Smooth muscle cell (in vitro differentiated cells): ENCODE measurements at regions not wholly inside any gene's neighbourhood (a gene's known extent, or its start where the extent isn't known, plus 50 kb on each side); places are given as distances from the start of the nearest gene placed in this dataset.

ENCODE experiments used
- DNase-seq: peaks from one replicate; lab custom pipeline; 2025; ENCODE audit not compliant: unreplicated experiment; lab: John Stamatoyannopoulos, UW
- H2AFZ ChIP-seq: fragments of 200-600 bp; sonication (generic); 2 replicates; pipeline ENCODE4 v1.6.0; 2016; ENCODE audit warnings: antibody characterized with exemption, low read depth, mild to moderate bottlenecking
- H3F3A ChIP-seq: fragments of 200-600 bp; sonication (generic); 2 replicates; pipeline ENCODE4 v1.6.0; 2017; ENCODE audit warnings: antibody characterized with exemption, low read depth
- H3K27ac ChIP-seq: fragments of 200-600 bp; sonication (generic); 2 replicates; pipeline ENCODE4 v1.5.1; 2016; ENCODE audit warnings: low read depth, mild to moderate bottlenecking
- H3K27me3 ChIP-seq: fragments of 200-600 bp; sonication (generic); 2 replicates; pipeline ENCODE4 v1.6.1; 2016; ENCODE audit warnings: low read depth, mild to moderate bottlenecking
- H3K36me3 ChIP-seq: fragments of 200-600 bp; sonication (generic); 2 replicates; pipeline ENCODE4 v1.5.1; 2016; ENCODE audit warnings: low read depth
- H3K4me1 ChIP-seq: fragments of 200-600 bp; sonication (generic); 2 replicates; pipeline ENCODE4 v1.5.1; 2016; ENCODE audit warnings: low read depth
- H3K4me2 ChIP-seq: fragments of 200-600 bp; sonication (generic); 2 replicates; pipeline ENCODE4 v1.6.0; 2016; ENCODE audit warnings: mild to moderate bottlenecking
- H3K4me3 ChIP-seq: fragments of 200-600 bp; sonication (generic); 2 replicates; pipeline ENCODE4 v1.5.1; 2016; ENCODE audit warnings: mild to moderate bottlenecking
- H3K79me2 ChIP-seq: fragments of 200-600 bp; sonication (generic); 2 replicates; pipeline ENCODE4 v1.6.0; 2016; ENCODE audit warnings: low read depth, mild to moderate bottlenecking
- H3K9ac ChIP-seq: fragments of 200-600 bp; sonication (generic); 2 replicates; pipeline ENCODE4 v1.6.0; 2016; ENCODE audit warnings: low read depth
- H3K9me3 ChIP-seq: fragments of 200-600 bp; sonication (generic); replicated peaks from 2 replicates; pipeline ENCODE4 v1.5.1; 2016; ENCODE audit warnings: low read depth
- H4K20me1 ChIP-seq: fragments of 200-600 bp; sonication (generic); 2 replicates; pipeline ENCODE4 v1.6.0; 2016; ENCODE audit warnings: low read depth
- CTCF ChIP-seq: fragments of 200-600 bp; sonication (generic); IDR thresholded peaks from 2 replicates; pipeline ENCODE4 v1.5.1; 2017; ENCODE audit warnings: borderline replicate concordance, mild to moderate bottlenecking, antibody characterized with exemption; ENCODE audit not compliant: insufficient read depth, poor library complexity, severe bottlenecking
- WGBS: methylation state at CpG from one replicate; pipeline ENCODE4 v1.1.7; 2016; ENCODE audit warnings: low lambda C conversion rate; 5-methylcytosine and 5-hydroxymethylcytosine counted together

- H2AFZ ChIP-seq, result no peak overlapping the region
- no peak overlapping the region for H3K4me2 ChIP-seq
- no peaks in the 10 kb centered on the region for H3F3A ChIP-seq
- no peak overlapping the region for H3K27ac ChIP-seq
- 85% methylated on average over 4 of the region's 4 CpGs for WGBS
- H3K79me2 ChIP-seq, result no peaks in the 10 kb centered on the region
- no peaks in the 10 kb centered on the region for H4K20me1 ChIP-seq
- peaks cover 8% of the 10 kb centered on the region for H3K4me1 ChIP-seq
- no peak overlapping the region for H3K9ac ChIP-seq
- H3K27me3 ChIP-seq, result no peaks in the 10 kb centered on the region
- no peaks in the 10 kb centered on the region for H3K36me3 ChIP-seq
- no peak overlapping the region for H3K4me3 ChIP-seq
- DNase-seq, result no peak
- no peaks in the 10 kb centered on the region for H3K9me3 ChIP-seq
- TF ChIP-seq CTCF, result no peak
Observed at GRCh38 chr2:224185023-224185601, 146.0 kb upstream of the SERPINE2 start.

GRCh38 chr2:224183086-224183485, 144.0 kb upstream of the SERPINE2 start:
- no peak overlapping the region for H2AFZ ChIP-seq
- H3K9me3 ChIP-seq, result no peaks in the 10 kb centered on the region
- H3K27me3 ChIP-seq, result no peaks in the 10 kb centered on the region
- no peaks in the 10 kb centered on the region for H3F3A ChIP-seq
- peaks cover 8% of the 10 kb centered on the region for H3K4me1 ChIP-seq
- H3K79me2 ChIP-seq, result no peaks in the 10 kb centered on the region
- no peak overlapping the region for H3K9ac ChIP-seq
- no peak for DNase-seq
- no peak overlapping the region for H3K4me2 ChIP-seq
- H3K4me3 ChIP-seq, result no peak overlapping the region
- WGBS, result 96% methylated on average over 3 of the region's 3 CpGs
- no peak overlapping the region for H3K27ac ChIP-seq
- H4K20me1 ChIP-seq, result no peaks in the 10 kb centered on the region
- no peaks in the 10 kb centered on the region for H3K36me3 ChIP-seq
- no peak for TF ChIP-seq CTCF

DNA sequence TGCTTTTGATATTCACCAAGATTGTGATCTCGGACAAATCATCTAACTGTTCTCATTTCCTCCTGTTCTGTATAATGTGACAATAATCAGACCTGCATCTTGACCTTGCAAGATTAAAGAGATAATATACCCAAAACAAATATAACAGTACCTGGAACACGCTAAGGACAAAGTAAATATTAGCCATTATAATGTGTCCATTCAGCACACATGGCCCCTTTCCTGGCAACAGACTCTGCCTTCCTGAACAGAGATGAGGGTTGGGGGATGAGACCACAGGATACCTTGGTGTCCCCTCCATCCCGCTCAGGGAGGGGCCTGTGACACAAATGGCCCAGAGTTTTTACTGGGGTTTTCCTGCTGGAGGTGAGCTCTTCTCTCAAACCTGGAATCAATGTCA, 143.4 kb upstream of the SERPINE2 start:
- Histone ChIP-seq H3K27me3 (no peaks in the 10 kb centered on the region), H4K20me1 (no peaks in the 10 kb centered on the region)
- 96% methylated on average over 3 of the region's 3 CpGs for WGBS

More for the DNA sequence above, 143.4 kb upstream of the SERPINE2 start:
- no peak for TF ChIP-seq CTCF
- Histone ChIP-seq H3K4me2 (no peak overlapping the region), H3K27ac (no peak overlapping the region), H3K36me3 (no peaks in the 10 kb centered on the region), H3K9me3 (no peaks in the 10 kb centered on the region), H3K4me1 (peaks cover 8% of the 10 kb centered on the region), H3F3A (no peaks in the 10 kb centered on the region), H3K79me2 (no peaks in the 10 kb centered on the region), H3K9ac (no peak overlapping the region), H3K4me3 (no peak overlapping the region), H2AFZ (no peak overlapping the region)
- no peak for DNase-seq
